ENCODE measurements at regions not wholly inside any gene's neighbourhood (a gene's known extent, or its start where the extent isn't known, plus 50 kb on each side); places are given as distances from the start of the nearest gene placed in this dataset.
A peak's percentile ranks its signal among the peaks of the same experiment; 100 is the strongest.

DNA sequence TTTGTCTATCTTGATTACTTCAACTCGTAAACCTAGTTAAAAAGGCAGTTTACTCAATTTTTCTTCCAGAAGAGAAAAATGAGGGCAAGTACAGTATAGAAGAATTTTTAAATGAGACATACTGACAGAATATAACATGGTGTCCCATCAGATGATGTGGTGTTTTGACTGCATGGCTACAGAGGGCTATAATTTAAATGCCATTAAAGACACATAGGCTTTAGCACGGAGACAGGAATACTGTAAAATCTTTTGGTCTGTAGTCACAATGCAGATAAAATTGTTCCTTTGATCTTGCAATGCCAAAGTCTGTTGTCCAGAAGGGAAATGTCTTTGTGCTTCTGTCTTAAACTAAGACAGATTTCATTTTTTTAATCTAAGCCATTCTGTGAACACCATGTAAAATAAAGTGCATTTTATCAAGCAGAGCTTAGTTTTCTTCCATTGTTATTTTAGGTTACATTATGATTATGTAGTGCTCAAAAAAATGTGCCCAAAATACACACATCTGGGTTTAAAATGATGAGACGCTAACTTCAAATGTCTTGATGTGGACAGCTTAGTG, 249.6 kb downstream of the PTPRC start:
- DNase-seq (no peak), ATAC-seq (ENCODE audit: insufficient read depth, low read depth) (no peak)
- no peak overlapping the region for H3K4me3 ChIP-seq (ENCODE audit: low read depth in 1 of 2, low read length in 2 of 2)
- H4K20me1 ChIP-seq (ENCODE audit: insufficient read depth, low read length): peaks cover 80% of the 10 kb centered on the region
- peak overlapping the region; percentile 36; the same call in 1 of the 2 replicates for H3K27ac ChIP-seq (ENCODE audit: low read length)
- peaks cover 97% of the 10 kb centered on the region for H3K36me3 ChIP-seq (ENCODE audit: insufficient read depth, low read length)
- no peaks in the 10 kb centered on the region for H3K9me3 ChIP-seq (ENCODE audit: insufficient read depth, low read length, severe bottlenecking)
- no peaks in the 10 kb centered on the region for H3K27me3 ChIP-seq (ENCODE audit: insufficient read depth, low read length, poor library complexity)
- no peak overlapping the region for H3K9ac ChIP-seq (ENCODE audit: low read depth, low read length)
- peak overlapping the region; percentile 14; the same call in 1 of the 2 replicates for H3K4me2 ChIP-seq (ENCODE audit: insufficient read depth, low read length)
- TF ChIP-seq EZH2 (IDR thresholded peaks at IDR 0.05; ENCODE audit: borderline replicate concordance, low read depth, low read length, severe bottlenecking): no peak
- TF ChIP-seq, protein P1, sequence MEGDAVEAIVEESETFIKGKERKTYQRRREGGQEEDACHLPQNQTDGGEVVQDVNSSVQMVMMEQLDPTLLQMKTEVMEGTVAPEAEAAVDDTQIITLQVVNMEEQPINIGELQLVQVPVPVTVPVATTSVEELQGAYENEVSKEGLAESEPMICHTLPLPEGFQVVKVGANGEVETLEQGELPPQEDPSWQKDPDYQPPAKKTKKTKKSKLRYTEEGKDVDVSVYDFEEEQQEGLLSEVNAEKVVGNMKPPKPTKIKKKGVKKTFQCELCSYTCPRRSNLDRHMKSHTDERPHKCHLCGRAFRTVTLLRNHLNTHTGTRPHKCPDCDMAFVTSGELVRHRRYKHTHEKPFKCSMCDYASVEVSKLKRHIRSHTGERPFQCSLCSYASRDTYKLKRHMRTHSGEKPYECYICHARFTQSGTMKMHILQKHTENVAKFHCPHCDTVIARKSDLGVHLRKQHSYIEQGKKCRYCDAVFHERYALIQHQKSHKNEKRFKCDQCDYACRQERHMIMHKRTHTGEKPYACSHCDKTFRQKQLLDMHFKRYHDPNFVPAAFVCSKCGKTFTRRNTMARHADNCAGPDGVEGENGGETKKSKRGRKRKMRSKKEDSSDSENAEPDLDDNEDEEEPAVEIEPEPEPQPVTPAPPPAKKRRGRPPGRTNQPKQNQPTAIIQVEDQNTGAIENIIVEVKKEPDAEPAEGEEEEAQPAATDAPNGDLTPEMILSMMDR (IDR thresholded peaks at IDR 0.05; ENCODE audit: borderline replicate concordance, extremely low read depth, low read length, poor library complexity, severe bottlenecking): no peak
- no peak overlapping the region for H2AFZ ChIP-seq (ENCODE audit: low read depth, low read length)
- H3K79me2 ChIP-seq (ENCODE audit: insufficient read depth, low read length): peaks cover 100% of the 10 kb centered on the region
- peaks cover 79% of the 10 kb centered on the region for H3K4me1 ChIP-seq (ENCODE audit: insufficient read depth, low read length)

DNA sequence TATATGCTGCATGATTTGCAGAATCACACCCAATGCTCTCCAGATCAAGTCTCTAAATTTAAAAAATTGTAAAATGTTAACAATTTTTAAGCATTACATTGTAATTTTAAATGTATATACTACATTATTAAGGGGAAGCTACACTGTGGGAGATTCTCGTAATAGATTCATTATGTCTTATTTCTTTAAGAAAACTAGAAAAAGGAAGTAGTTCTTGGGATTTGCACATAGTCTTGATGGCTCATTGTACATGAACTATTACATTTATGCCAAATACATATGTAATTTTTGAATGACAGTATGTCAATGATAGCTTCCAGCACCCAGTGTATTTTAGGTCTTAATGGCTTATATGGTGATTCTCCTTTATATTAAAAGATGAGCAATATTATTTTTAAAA, 250.3 kb downstream of the PTPRC start:
- TF ChIP-seq EZH2 (IDR thresholded peaks at IDR 0.05; ENCODE audit: borderline replicate concordance, low read depth, low read length, severe bottlenecking): no peak
- TF ChIP-seq, protein P1 (IDR thresholded peaks at IDR 0.05; ENCODE audit: borderline replicate concordance, extremely low read depth, low read length, poor library complexity, severe bottlenecking): no peak
- no peak overlapping the region for H2AFZ ChIP-seq (ENCODE audit: low read depth, low read length)
- no peak overlapping the region for H3K9ac ChIP-seq (ENCODE audit: low read depth, low read length)
- no peaks in the 10 kb centered on the region for H3K9me3 ChIP-seq (ENCODE audit: insufficient read depth, low read length, severe bottlenecking)
- peaks cover 77% of the 10 kb centered on the region for H3K4me1 ChIP-seq (ENCODE audit: insufficient read depth, low read length)
- H3K36me3 ChIP-seq (ENCODE audit: insufficient read depth, low read length): peaks cover 97% of the 10 kb centered on the region
- H3K4me2 ChIP-seq (ENCODE audit: insufficient read depth, low read length): 0 out of 2 replicates have a peak overlapping the region, but pooled peaks have one; percentile 14
- DNase-seq: no peak
- H4K20me1 ChIP-seq (ENCODE audit: insufficient read depth, low read length): peaks cover 79% of the 10 kb centered on the region
- no peak for ATAC-seq (ENCODE audit: insufficient read depth, low read depth)
- H3K27me3 ChIP-seq (ENCODE audit: insufficient read depth, low read length, poor library complexity): no peaks in the 10 kb centered on the region
- H3K27ac ChIP-seq (ENCODE audit: low read length): no peak overlapping the region; the same call in 1 of the 2 replicates
- H3K4me3 ChIP-seq (ENCODE audit: low read depth in 1 of 2, low read length in 2 of 2): no peak overlapping the region
- peaks cover 100% of the 10 kb centered on the region for H3K79me2 ChIP-seq (ENCODE audit: insufficient read depth, low read length)

DNA sequence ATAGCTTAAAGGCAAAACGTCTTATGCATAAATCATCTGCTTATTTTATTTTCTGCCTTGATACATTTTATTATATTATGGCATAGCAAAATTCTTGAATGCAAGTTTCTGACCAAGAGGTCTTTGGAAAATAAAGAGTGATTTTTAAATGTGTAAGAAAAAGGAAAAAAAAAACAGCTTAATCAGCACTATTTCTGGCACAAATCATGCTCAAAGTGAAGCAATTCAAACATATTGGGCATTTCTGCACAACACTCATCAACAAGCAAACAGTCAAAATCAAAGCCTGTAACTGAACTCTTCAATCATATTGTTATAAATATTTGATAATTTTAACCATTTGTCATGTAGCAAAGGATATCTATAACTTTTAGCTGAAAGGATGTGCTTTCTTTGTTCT, 250.9 kb downstream of the PTPRC start:
- Histone ChIP-seq H3K4me2 (ENCODE audit: insufficient read depth, low read length) (peak overlapping the region; percentile 12; the same call in 1 of the 2 replicates), H3K79me2 (ENCODE audit: insufficient read depth, low read length) (peaks cover 100% of the 10 kb centered on the region), H4K20me1 (ENCODE audit: insufficient read depth, low read length) (peaks cover 79% of the 10 kb centered on the region), H3K4me3 (ENCODE audit: low read depth in 1 of 2, low read length in 2 of 2) (no peak overlapping the region), H2AFZ (ENCODE audit: low read depth, low read length) (no peak overlapping the region), H3K27me3 (ENCODE audit: insufficient read depth, low read length, poor library complexity) (no peaks in the 10 kb centered on the region), H3K27ac (ENCODE audit: low read length) (no peak overlapping the region), H3K9ac (ENCODE audit: low read depth, low read length) (no peak overlapping the region), H3K36me3 (ENCODE audit: insufficient read depth, low read length) (peaks cover 97% of the 10 kb centered on the region), H3K9me3 (ENCODE audit: insufficient read depth, low read length, severe bottlenecking) (no peaks in the 10 kb centered on the region), H3K4me1 (ENCODE audit: insufficient read depth, low read length) (peaks cover 79% of the 10 kb centered on the region)
- DNase-seq (no peak), ATAC-seq (ENCODE audit: insufficient read depth, low read depth) (no peak)
- TF ChIP-seq EZH2 (IDR thresholded peaks at IDR 0.05; ENCODE audit: borderline replicate concordance, low read depth, low read length, severe bottlenecking): no peak
- TF ChIP-seq, protein P1 (IDR thresholded peaks at IDR 0.05; ENCODE audit: borderline replicate concordance, extremely low read depth, low read length, poor library complexity, severe bottlenecking): no peak

Measured in DND-41 (cell line).